Parathyroid adenoma (tissue), 2 donors: ENCODE measurements at regions not wholly inside any gene's neighbourhood (a gene's known extent, or its start where the extent isn't known, plus 50 kb on each side); places are given as distances from the start of the nearest gene placed in this dataset.

Source experiments
- H2AFZ ChIP-seq: fragments of 300-600 bp; sonication (generic); one replicate; pipeline ENCODE4 v1.7.0; 2017; ENCODE audit warnings: antibody characterized with exemption, mild to moderate bottlenecking
- H3K27ac ChIP-seq: fragments of 300-600 bp; sonication (generic); one replicate; pipeline ENCODE4 v1.7.0; 2017
- H3K27me3 ChIP-seq: fragments of 300-600 bp; sonication (generic); one replicate; pipeline ENCODE4 v1.7.0; 2017; ENCODE audit warnings: low read length; ENCODE audit not compliant: control insufficient read depth, insufficient read depth
- H3K36me3 ChIP-seq: fragments of 300-600 bp; sonication (generic); one replicate; pipeline ENCODE4 v1.7.0; 2017; ENCODE audit warnings: low read length; ENCODE audit not compliant: control insufficient read depth, insufficient read depth
- H3K4me1 ChIP-seq: fragments of 300-600 bp; sonication (generic); one replicate; pipeline ENCODE4 v1.7.0; 2017; ENCODE audit warnings: control low read depth
- H3K4me2 ChIP-seq: fragments of 300-600 bp; sonication (generic); one replicate; pipeline ENCODE4 v1.7.0; 2017; ENCODE audit warnings: low read length
- H3K4me3 ChIP-seq: fragments of 300-600 bp; sonication (generic); one replicate; pipeline ENCODE4 v1.7.0; 2017; ENCODE audit warnings: low read depth, low read length
- H3K79me2 ChIP-seq: fragments of 300-600 bp; sonication (generic); one replicate; pipeline ENCODE4 v1.7.0; 2017; ENCODE audit warnings: control low read depth
- H3K9ac ChIP-seq: fragments of 300-600 bp; sonication (generic); one replicate; pipeline ENCODE4 v1.7.0; 2017; ENCODE audit warnings: mild to moderate bottlenecking
- H3K9me3 ChIP-seq: fragments of 300-600 bp; sonication (generic); one replicate; pipeline ENCODE4 v1.7.0; 2017; ENCODE audit warnings: low read length; ENCODE audit not compliant: control insufficient read depth
- TF ChIP-seq, protein P1 (sequence below): fragments of 300-600 bp; sonication (generic); IDR thresholded peaks from one replicate; pipeline ENCODE4 v1.7.0; 2017; ENCODE audit warnings: antibody characterized with exemption, mild to moderate bottlenecking
- donor health status: primary hyperparathyroidism.

DNA sequence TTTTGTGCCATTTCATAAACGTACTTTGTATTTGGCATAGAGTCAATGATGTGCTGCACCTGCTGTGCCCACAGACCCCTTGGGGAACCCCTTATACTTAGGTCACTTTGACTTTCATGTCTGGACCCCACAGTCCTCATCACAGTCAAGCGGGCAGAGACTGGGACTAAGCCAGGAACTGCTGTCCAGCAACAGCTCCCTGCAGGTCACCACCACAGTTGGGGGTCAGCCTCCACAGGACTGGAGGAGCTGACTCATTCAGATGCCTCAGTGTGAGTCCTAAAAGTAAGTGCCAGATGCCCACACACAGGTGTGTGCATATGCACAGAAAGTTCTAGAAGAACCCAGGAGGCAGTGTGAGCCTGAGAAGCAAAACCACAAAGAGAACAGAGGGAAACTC lies 339.8 kb downstream of the GABRB3 start:
- TF ChIP-seq, protein P1, sequence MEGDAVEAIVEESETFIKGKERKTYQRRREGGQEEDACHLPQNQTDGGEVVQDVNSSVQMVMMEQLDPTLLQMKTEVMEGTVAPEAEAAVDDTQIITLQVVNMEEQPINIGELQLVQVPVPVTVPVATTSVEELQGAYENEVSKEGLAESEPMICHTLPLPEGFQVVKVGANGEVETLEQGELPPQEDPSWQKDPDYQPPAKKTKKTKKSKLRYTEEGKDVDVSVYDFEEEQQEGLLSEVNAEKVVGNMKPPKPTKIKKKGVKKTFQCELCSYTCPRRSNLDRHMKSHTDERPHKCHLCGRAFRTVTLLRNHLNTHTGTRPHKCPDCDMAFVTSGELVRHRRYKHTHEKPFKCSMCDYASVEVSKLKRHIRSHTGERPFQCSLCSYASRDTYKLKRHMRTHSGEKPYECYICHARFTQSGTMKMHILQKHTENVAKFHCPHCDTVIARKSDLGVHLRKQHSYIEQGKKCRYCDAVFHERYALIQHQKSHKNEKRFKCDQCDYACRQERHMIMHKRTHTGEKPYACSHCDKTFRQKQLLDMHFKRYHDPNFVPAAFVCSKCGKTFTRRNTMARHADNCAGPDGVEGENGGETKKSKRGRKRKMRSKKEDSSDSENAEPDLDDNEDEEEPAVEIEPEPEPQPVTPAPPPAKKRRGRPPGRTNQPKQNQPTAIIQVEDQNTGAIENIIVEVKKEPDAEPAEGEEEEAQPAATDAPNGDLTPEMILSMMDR: no peak
- no peaks in the 10 kb centered on the region for H3K36me3 ChIP-seq
- H3K27ac ChIP-seq: no peak overlapping the region
- no peaks in the 10 kb centered on the region for H3K4me1 ChIP-seq
- no peaks in the 10 kb centered on the region for H3K9me3 ChIP-seq
- no peak overlapping the region for H3K9ac ChIP-seq
- H3K4me2 ChIP-seq: no peak overlapping the region
- H3K79me2 ChIP-seq: no peaks in the 10 kb centered on the region
- no peak overlapping the region for H2AFZ ChIP-seq
- H3K27me3 ChIP-seq: no peaks in the 10 kb centered on the region
- H3K4me3 ChIP-seq: no peak overlapping the region

DNA sequence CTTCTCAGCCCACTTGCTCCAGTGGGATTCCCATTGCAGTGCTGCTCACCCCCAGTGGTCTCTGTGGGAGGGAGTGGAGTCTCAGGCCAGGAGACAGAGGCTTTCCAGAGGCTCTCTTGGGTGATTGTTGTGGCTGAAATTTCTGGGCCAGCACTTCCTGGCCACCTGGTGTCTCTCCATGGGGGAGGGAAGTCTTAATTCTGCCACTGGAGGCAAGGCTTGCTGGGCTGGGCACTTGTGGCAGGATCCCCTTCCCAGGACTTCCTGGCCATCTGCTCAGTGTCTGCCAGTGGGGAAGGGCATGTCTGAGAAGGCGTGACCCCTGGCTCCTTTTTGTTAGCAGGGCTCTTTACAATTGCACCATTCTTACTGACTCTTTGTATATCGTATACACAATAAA lies 351.8 kb downstream of the GABRB3 start:
- Histone ChIP-seq H3K4me3 (no peak overlapping the region), H3K4me2 (no peak overlapping the region), H3K36me3 (no peaks in the 10 kb centered on the region), H3K4me1 (no peaks in the 10 kb centered on the region), H3K27me3 (no peaks in the 10 kb centered on the region), H3K27ac (no peak overlapping the region), H3K9me3 (no peaks in the 10 kb centered on the region), H2AFZ (no peak overlapping the region), H3K79me2 (no peaks in the 10 kb centered on the region), H3K9ac (no peak overlapping the region)
- TF ChIP-seq, protein P1: no peak

DNA sequence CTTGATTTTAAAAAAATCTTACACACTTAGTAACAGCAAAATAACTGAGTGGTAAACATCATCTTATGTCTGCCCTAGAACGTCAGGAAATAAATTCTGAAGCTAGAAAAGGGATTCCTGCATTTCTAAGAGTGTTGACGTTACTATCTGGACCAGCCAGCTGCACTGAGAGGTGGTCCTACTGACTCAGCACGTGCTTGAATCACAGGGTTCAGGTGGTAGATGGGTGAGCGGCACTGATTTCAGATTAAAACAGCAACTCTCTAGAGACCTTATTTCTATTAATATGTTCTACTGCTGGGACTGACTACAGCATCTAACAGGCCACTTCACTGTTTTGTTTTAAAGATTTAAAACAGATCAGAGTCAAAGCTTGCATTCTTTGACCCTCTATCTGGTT lies 377.2 kb downstream of the GABRB3 start:
- no peak overlapping the region for H2AFZ ChIP-seq
- H3K4me3 ChIP-seq: no peak overlapping the region
- H3K27me3 ChIP-seq: no peaks in the 10 kb centered on the region
- no peak overlapping the region for H3K4me2 ChIP-seq
- TF ChIP-seq, protein P1: no peak
- no peak overlapping the region for H3K27ac ChIP-seq
- H3K9ac ChIP-seq: no peak overlapping the region
- no peaks in the 10 kb centered on the region for H3K4me1 ChIP-seq
- H3K9me3 ChIP-seq: no peaks in the 10 kb centered on the region
- no peaks in the 10 kb centered on the region for H3K79me2 ChIP-seq
- H3K36me3 ChIP-seq: no peaks in the 10 kb centered on the region

DNA sequence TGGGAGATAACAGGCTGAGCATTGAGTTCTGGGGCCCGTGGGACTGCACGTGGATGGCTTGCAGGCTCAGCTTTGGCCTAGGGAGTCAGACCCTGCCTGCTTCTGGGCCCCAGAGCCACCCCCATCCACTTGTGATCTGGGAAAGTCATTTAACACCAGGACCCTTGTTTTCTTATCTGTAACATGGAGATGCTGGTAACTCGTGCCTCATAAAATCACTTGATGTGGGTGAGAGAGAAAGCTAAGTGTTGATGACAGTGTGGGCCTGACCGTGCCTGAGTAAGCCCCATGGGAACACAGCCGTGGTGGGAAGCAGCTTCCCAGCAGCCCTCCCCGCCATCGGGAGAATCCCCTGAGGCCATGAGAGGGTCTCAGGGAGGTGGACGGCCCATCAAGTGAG lies 378.1 kb downstream of the GABRB3 start:
- Histone ChIP-seq H3K4me1 (no peaks in the 10 kb centered on the region), H3K9ac (no peak overlapping the region)
- TF ChIP-seq, protein P1: no peak

DNA sequence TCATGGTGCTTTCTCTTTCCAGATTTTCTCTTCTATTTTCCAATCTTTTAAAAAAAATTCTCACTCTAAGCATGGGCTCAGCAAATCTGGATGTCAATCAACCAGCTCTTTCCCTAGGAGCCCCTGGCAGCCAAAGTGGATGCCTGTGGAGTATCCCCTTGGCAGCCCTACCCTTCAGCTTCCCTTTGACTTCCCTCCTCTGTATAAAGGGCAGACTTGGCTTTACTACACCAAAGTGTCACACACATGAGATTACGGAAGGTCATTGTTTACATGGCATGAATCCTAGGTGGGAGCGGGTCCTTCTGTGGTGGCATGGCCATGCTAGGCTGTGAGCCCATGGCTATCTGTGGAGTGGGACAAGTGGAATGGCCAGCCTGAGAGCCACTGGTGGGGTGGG lies 379.9 kb downstream of the GABRB3 start:
- no peaks in the 10 kb centered on the region for H3K4me1 ChIP-seq

More for the DNA sequence above, 378.1 kb downstream of the GABRB3 start:
- no peak overlapping the region for H2AFZ ChIP-seq
- H3K79me2 ChIP-seq: no peaks in the 10 kb centered on the region
- H3K4me2 ChIP-seq: no peak overlapping the region
- no peaks in the 10 kb centered on the region for H3K9me3 ChIP-seq
- no peaks in the 10 kb centered on the region for H3K27me3 ChIP-seq
- H3K4me3 ChIP-seq: no peak overlapping the region
- H3K27ac ChIP-seq: no peak overlapping the region
- H3K36me3 ChIP-seq: no peaks in the 10 kb centered on the region

More for the DNA sequence above, 379.9 kb downstream of the GABRB3 start:
- H2AFZ ChIP-seq: no peak overlapping the region
- no peaks in the 10 kb centered on the region for H3K27me3 ChIP-seq
- H3K4me2 ChIP-seq: no peak overlapping the region
- H3K9me3 ChIP-seq: no peaks in the 10 kb centered on the region
- H3K36me3 ChIP-seq: no peaks in the 10 kb centered on the region
- no peak overlapping the region for H3K4me3 ChIP-seq
- no peak overlapping the region for H3K9ac ChIP-seq
- TF ChIP-seq, protein P1: no peak
- no peaks in the 10 kb centered on the region for H3K79me2 ChIP-seq
- no peak overlapping the region for H3K27ac ChIP-seq
